NCI-H526 treated with DMSO at 0.1 percent for 48 hours (cell line): ENCODE measurements at regions not wholly inside any gene's neighbourhood (a gene's known extent, or its start where the extent isn't known, plus 50 kb on each side); places are given as distances from the start of the nearest gene placed in this dataset.

Source experiments
- DNase-seq: peaks from one replicate; lab custom pipeline; 2025; lab: John Stamatoyannopoulos, UW

GRCh38 chr7:136067277-136067676 is 90.1 kb upstream of the MTPN start:
- DNase-seq: no peak

GRCh38 chr7:136066304-136067143 is 89.4 kb upstream of the MTPN start:
- no peak for DNase-seq

DNA sequence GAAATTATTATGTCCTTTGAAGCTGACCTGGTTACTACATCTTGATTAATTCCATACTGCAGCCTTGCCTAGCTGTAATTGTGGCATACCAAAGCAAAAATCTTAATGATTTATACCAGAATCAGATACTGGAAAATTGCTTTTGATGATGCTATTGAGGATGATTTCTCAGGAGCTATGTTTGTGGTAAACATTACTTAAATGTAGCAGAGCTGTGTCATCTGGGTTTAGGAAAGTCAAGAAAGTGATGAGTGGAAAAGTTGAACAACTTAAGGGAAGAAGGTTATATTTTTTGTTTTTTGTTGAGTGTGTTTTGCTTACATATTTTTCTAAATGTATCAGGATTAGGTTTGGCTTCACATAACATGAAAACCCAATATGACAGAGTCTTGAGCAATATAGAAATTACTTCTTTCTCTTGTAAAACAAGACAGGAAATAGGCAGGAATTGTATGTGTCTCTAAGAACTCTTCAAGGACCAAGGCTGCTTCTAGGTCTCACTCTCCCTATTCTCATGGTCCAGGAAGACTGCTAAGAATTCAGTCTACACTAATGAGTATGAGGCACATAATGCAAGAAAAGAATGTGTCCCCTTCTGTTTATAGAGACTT is 87.6 kb upstream of the MTPN start:
- DNase-seq: no peak

DNA sequence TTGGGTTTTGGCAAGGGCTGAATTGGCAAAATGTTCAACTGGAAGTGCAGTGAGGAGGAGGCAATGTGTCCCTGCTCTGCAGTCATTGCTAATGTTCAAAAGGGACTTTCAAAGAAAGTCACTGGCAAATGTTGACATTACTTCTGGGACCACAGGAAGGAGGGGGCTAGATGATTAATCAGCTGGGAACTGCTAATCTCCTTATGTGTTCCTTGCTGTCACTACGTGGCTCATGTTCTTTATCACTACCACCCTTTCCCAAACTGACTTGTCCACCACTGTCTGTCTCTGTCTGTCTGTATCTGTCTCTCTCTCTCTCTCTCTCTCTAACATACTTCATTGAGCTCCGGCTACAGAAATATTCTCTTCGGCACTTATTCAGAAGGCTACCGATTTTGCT is 86.9 kb upstream of the MTPN start:
- DNase-seq: no peak

DNA sequence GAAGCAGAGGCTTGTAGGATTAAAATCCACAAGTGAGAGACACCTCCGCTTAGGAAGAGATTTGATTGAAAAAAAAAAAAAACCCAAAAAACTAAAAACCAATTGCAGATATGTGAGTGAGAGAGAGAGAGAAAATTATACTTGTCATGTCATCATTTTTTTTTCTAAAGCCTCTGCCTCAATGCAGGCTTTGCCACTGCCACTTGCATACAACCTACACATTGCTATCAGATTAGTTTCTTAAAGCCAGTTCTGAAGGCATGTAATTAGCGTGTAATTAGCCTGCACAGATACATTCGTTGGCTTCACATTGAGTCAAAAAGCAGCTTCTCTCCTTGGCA is 86.1 kb upstream of the MTPN start:
- DNase-seq: no peak

DNA sequence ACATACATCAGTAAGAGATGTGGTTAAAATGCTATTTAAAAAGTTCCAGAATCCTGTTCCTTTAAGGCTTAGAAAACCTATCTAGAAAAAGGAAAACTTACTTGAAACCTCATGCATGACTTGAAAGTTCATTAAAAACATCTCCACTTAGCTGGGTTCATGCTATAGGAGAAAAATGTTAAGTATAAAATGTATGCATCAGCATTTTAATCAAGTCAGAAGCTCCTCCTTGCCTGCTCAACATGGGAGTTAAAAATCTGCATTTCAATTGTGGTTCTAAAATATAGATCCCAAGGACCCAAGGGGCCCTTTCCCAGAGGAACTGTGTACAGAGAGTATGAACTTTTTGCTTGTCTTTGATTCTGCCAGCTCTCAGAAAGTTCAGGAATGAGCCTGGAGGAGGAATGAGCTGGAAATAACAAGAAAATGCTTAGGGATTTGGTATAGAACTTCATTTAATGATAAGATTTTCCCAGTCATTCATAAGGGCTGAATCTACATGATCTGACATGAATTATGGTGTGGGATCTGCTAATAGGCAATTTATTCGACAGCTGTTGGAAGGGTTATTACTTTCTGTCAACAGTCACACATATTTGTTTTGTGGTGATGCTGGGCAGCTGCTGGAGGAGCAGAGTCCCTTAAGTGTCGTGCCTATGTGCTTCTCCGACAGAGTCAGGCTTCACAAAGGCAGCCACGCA is 85.6 kb upstream of the MTPN start:
- DNase-seq: no peak

- no peak for DNase-seq
Measured at GRCh38 chr7:136061433-136061832, 84.3 kb upstream of the MTPN start.

GRCh38 chr7:136058546-136058945 is 81.4 kb upstream of the MTPN start:
- no peak for DNase-seq

DNA sequence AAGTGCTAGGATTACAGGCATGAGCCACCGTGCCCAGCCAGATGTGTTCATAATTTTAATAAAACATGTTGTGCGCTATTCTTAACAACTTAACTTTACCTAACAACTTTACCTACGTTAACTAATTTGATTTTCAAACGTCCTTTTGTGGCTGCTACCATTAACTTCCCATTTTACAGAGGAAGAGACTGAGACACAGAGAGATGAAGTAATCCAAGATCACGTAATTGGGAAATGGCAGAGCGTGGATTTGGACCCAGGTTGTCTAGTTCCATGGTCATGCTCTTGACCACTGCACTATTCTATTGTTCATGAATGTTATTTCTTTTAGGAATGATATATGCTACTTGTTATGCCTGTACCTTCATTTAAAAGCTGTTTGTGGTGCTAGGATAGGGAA is 80.3 kb upstream of the MTPN start:
- no peak for DNase-seq

DNA sequence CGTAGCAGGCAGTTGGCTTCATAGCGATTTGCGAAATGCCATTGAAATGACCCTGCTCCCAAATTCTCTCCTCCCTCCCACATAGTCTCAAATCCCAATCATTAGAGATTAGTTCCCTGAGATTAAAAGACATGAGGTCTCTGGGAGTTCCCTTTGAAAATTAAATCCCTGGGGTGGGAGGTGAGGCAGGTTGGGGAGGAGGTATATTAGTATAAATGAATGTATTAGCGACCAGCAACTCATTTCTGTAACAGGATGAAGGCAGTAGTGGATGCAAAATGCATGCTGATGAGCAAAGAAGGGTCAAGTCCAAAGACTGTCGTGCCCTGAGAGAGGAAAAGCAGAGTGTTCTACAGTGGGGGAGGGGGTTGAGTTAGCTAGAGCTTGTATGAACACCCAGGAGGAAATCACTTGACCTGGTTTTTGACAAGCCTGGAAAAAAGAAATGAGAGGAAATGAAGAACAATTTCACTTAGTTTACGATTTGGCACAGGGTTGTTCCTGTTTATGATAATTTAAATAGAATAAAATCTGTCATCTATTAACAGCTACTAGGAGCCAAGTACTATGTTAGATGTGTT is 79.6 kb upstream of the MTPN start:
- no peak for DNase-seq

DNA sequence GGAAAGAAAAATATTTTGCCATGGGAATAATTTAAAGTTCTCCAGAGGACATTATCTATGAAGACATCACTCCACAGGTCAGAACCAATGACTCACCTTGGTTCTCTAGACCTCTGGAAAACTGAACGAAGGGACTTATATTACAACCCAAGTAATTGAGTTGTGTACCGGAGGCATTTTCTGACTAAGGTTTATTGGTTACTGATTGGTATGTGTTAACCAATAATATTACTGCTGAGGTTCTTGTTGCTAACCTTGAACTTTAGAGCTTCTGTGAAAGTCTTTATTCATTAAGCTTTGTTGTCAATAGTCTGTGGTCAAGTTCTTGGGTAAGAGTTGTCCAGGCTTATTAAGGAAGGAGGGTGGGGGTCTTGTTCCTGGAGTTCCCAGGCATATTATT is 78.1 kb upstream of the MTPN start:
- no peak for DNase-seq

- DNase-seq: no peak
Measured at GRCh38 chr7:136053689-136054485, 76.7 kb upstream of the MTPN start.

- no peak for DNase-seq
Measured at GRCh38 chr7:136051203-136051928, 74.2 kb upstream of the MTPN start.

DNA sequence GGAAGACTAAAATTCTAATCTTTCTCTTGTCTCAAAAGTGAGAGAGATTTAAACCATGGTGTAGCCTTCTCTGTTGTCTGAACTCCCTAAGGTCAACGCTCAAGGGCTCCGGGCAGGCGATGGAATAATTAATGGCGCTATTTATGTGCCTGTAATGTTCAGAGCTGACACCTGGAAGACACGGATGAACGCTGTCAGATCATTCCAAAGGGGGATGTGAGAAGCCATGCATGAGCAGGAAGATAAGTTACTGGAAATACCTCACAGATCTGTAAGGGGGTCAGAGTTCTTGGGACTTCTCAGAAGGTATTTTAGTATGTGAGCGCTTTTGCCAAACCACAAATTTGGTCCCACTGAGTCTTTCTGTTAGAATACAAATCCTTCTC is 73.3 kb upstream of the MTPN start:
- DNase-seq: no peak

DNA sequence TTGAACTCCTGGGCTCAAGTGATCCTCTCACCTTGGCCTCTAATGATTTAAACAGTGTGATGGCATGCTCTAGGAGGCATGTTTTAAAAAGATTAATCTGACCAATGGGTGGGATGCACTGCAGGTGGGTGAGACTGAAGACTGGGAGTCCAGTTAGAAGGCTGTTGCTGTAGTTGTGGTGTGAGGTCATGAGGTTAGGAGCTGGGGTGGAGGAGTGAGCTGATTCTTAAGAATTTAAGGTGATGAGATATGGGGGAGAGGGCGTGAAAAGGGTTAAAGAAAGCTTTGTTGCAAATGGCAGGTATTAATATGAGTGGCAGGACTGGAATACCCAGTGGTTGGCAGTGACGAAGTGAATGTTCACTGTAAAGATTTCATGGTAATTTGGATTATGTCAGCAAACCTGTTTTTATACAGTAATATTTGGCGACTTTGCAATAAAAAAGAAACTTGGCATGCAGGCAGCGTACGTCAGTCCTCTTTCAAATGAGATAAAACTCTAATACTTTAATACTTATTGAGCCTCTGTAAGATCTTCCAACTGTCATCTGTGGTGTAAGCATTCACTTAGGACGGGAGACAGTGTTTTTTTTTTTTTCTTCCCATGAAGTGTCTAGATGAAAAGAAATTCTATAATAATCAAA is 72.8 kb upstream of the MTPN start:
- no peak for DNase-seq

DNA sequence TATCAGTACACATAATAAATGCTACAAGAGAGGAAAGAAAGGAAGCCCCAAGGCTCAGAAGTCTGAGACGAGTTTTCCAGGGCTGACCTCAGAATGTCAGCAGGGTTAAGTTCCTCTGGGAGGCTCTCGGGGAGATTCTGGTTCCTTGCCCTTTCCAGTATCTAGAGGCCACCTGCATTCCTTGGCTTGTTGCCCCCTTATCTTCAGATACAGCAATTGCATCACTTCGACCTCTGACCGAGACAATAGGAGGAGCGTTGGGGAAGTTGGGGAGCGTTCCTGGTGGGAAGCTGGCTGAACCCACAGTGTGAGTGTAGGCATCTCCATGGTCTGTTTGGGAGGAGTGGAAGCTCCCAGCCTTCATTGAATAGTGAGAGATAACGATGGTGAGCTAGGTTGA is 72.0 kb upstream of the MTPN start:
- DNase-seq: no peak

- no peak for DNase-seq
Measured at GRCh38 chr7:136046548-136046947, 69.4 kb upstream of the MTPN start.

DNA sequence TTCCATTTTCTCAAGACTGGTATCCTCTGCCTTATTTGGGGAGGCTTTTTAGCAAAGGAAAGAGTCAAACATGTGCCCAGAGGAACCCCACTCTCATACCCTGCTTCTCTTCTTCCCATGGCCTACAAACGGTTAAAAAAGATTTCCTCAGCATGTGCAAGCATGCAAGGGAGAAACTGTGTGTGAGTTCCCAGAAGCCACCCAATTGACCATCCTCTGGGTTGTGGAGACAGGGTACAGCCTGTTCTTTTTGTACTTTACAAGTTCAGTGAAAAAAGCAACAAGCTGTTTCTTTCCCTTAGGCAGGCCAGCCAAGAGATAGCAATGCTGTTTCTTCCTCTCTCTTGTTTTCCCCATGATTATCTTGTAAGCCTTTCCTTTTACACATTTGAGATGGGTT is 68.8 kb upstream of the MTPN start:
- DNase-seq: no peak

DNA sequence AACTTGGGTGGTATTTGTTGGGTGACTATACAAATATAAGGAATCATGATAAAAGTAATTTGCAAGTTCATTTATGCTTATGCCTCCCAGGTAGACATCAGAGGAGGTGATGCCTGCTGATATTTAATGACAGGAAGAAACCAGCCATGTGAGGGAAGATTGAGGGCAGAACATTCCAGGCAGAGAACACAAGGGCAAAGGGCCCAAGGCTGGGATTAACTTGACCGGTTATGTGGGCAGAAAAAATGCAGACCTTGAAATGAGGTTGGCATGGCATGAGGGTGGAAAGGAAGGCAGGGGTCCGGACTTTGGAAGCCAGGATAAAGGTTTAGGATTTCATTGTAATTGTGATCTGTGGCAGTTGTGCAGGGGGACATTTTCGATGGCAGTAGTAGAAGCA is 68.0 kb upstream of the MTPN start:
- no peak for DNase-seq

DNA sequence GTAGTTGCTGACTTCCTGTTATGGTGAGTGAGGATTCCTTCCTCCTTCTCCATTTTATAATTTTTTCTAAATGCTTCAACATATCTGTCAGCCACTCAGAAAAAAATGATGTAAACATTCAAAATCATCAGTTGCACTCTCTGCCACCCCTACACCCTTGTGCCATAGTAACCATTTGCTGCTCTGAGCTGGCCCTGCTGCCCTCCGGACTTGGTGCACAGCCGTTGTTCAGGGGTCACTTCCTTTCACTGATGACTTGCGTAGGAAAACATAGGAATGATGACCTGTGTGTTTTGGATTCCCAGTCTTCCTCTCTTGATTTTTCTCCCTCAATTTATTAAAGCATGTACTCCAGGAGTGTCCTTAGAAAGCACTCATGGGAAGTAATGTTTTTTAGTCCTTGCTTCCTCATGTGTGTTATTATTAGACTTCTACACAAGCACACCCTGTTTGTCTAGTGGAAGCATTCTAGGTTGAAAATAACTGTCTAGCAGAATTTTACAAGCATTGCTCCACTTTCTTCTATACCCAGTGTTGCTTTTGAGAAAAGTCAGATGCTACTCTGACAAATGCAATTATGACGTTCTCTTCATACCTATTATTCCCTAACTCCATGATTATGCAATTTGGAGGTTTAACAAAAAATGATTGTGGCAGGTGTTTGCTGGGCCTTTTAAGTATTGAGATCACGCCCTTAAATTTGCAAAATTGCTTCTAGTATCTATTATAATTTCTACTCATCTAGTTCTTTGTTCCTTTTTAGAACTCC is 62.6 kb upstream of the MTPN start:
- DNase-seq: no peak
